ENCODE measurements at regions not wholly inside any gene's neighbourhood (a gene's known extent, or its start where the extent isn't known, plus 50 kb on each side); places are given as distances from the start of the nearest gene placed in this dataset.

DNA sequence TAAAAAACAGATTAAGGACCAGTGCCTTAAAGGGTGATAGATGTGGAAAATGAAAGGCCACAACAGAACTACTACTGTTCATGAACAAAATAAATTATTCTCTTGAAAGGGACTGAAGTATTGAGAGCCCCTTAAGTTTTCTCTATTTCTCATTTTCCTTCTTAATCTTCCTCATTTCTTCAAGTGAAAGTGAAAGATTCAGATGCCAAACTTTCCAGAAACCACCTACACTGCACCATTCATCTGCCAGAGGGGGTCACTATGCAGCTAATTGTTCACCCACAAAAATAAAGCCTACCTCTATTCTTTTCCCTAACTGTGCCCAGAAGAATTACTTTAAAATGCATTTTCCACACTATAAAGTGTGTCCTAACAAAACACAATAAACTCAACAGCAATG, 140.1 kb downstream of the NR4A2 start:
- TF ChIP-seq, protein P1, sequence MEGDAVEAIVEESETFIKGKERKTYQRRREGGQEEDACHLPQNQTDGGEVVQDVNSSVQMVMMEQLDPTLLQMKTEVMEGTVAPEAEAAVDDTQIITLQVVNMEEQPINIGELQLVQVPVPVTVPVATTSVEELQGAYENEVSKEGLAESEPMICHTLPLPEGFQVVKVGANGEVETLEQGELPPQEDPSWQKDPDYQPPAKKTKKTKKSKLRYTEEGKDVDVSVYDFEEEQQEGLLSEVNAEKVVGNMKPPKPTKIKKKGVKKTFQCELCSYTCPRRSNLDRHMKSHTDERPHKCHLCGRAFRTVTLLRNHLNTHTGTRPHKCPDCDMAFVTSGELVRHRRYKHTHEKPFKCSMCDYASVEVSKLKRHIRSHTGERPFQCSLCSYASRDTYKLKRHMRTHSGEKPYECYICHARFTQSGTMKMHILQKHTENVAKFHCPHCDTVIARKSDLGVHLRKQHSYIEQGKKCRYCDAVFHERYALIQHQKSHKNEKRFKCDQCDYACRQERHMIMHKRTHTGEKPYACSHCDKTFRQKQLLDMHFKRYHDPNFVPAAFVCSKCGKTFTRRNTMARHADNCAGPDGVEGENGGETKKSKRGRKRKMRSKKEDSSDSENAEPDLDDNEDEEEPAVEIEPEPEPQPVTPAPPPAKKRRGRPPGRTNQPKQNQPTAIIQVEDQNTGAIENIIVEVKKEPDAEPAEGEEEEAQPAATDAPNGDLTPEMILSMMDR (conservative IDR thresholded peaks at IDR 0.05; ENCODE audit: low read depth, low read length) = peak; percentile 35; the same call in 1 of the 2 replicates
- no peak for TF ChIP-seq EZH2phosphoT487 (IDR thresholded peaks at IDR 0.05; ENCODE audit: borderline replicate concordance, low read length)
